ENCODE measurements at regions not wholly inside any gene's neighbourhood (a gene's known extent, or its start where the extent isn't known, plus 50 kb on each side); places are given as distances from the start of the nearest gene placed in this dataset.

DNA sequence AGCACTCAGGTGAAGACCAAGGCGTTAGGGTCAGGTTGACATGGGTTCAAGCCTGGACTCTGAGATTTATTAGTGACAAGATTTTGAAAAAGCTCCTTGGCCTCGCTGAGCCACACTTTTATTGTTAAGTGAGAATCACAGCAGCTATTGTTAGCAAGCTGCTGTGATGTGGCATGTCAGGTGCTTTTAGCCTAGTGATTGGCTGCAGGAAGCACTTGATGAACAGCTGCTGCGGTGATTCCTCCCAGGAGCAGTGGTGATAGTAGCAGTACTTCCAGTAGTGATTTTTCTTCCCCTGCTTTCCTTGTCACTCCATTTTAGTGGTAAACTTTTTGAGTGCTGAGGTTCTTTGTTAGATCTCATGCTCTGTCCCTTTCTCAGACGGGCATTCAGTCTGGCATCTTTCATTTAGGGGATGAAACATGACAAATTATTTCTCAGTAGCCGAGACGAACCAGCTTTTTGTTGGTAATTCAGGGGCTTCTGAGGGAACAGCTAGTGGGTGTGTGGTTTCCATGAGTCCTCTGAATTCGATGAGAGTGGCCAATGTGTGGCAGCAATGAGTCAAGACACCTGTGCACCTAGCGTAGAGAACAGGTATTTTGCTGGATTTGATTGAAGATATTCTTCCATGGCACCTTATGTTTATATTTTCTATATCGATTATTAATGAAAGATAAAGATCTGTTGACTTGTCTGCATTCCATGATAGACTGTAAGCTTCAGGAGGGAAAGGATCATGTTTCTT, 696.7 kb downstream of the DHX35 start:
- no peak for FAIRE-seq

DNA sequence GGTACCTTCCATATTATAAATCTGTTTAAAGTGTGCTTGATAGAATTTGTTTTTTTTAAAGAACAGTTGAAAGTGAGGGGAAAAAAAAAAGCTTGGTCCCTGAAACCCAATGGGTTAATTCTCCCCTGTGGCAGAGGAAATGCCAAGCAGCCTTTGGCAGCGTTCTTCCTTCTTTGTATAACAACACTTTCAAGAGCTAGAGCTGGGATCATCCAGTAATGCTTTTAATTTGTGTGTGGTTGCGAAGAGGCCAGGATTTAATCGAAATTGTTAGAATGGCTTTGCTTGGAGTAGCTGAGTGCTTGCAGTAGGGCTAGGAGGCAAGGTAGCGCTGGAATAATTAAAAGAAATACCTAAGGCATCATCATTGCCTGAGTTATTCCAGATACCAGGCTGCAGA, 692.0 kb downstream of the DHX35 start:
- FAIRE-seq: no peak

DNA sequence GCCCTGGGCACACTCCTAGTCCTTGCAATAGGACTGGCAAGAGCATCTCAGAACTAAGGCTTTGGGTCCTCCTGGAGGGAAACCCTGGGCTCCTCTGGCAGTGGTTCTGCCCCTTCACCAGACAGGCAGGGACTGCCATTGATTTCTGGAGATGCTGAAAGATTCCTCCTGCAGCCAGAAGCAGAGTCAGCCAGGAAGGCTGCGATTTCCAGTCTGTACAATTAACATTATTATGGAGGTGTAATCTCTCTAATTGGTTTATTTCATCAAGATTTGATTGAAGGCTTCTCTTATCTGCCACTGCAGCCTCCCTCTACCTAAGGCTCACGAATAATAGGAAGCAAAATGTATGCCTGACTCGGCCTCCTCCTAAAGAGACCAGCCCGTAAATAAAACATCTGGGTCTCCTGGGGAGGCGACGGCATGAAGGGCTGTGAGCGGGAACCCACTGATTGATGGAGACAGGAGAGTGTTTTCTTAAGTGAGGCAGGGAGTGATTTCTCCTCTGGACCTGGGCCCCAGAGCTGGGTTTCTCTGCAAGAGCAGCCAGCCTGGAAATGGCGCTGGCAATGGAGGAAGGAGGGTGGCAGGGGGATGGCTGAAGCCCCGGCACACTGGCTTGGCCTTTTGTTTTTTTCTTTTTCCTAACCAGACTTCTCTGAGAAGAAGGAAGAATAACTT, 689.6 kb downstream of the DHX35 start:
- FAIRE-seq: no peak

DNA sequence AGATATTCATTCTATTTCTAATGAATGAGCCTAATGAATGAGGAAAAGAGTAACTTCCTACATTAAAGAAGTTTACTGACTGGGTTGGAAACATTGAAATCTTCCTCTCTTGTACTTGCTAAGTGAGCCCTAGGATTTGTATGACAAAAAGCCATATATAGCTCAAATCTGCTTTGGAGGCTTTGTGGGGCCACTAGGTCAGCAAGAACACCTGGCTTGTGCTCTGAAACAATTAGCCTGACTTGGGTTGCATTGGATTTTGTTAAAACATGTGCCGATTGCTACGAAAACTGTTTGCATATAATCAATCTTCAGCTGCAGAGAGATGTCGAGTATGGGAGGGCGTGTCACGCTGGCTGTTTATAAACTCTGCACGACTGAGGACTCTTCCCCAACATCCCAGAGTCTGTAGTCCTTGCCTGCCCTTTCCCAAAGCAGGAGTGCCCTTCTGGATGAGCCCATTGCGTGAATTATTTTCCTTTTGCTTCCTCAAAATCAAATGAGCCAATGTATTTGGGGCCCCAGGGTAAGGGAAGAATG, 684.8 kb downstream of the DHX35 start:
- no peak for FAIRE-seq

DNA sequence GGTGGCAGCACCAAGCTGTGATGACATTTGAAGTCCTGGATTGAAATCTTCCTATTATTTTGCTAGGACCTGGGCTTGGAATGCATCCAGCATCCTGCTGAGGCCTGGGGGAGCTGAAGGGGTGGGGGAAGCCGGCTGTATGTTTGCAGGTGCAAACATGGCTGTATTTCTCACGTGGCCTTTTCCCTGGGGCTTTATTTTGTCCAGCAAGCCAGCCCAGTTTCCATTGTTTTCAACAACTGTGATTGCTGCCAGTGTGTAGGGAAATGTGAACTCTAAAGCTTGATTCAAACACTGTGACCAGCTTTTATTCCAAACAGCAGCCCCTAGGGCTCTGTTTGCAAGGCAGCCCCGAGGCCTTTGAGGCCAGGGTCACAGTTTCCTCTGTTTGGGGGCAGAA, 683.0 kb downstream of the DHX35 start:
- no peak for FAIRE-seq

DNA sequence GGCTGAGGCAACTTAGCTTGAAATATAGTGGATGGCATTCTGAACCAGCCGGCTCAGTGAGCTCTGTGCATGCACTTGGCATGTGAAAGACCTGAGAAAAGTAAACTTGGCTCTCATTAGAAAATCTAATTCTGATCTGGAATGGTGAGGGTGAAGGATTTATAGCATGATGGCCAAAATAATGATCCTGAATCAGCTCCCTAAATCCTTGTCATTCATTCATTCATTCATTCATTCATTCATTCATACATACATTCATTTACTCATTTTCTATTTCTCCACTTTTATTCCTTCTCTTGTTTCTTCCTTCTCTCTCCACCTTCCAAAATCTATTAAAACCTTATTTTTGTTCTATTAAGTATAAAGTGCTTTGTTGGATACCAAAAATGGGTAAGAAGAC, 681.1 kb downstream of the DHX35 start:
- FAIRE-seq: no peak

DNA sequence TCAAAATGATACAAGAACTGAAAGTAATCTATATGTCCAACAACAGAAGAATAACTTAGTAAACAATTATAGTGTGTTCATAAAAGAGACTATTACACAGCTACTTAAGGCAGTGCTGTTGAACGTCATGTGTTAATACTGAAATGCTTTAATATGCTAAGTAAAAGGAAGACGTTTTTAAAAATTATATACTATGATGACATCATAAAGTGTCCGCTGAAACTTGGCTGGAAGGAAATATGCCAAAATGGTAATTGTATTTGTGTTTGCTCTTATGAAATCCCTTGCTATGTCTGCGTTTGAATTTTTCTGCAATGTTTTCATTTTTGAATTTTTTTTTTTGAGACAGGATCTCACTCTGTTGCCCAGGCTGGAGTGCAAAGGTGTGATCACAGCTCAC, 679.3 kb downstream of the DHX35 start:
- FAIRE-seq: no peak

DNA sequence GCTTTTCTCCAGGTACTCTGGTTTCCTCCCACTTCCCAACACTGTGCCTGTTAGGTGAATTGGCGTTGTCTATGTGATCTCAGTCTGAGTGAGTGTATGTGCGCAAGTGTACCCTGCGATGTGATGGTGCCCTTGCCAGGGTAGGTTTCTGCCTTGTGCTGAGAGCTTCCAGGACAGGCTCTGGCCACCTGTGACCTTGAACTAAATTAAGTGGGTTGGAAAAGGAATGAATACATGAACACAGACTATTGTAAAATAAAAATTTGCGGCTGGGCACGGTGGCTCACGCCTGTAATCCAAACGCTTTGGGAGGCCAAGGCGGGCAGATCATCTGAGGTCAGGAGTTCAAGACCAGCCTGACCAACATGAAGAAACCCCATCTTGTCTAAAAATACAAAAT, 678.0 kb downstream of the DHX35 start:
- no peak for FAIRE-seq

DNA sequence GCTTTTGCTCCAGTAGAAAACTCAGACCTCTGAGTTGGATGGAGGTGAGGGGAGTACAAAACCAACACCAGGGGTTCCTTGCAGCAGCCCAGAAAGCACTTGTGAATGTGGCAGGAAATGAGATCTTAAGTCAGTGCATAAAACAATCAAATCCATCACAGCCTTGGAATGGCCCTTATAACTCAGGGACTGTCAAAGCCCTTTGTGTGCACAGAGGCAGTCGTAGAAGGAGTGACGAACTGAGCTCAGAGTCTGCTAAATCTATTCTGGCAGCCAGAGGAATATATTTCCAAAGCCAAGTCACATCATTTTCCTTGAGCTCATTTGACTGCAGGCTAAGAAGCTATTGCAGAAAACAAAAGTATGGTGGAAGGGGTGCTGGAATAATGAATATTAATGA, 676.6 kb downstream of the DHX35 start:
- FAIRE-seq: no peak

DNA sequence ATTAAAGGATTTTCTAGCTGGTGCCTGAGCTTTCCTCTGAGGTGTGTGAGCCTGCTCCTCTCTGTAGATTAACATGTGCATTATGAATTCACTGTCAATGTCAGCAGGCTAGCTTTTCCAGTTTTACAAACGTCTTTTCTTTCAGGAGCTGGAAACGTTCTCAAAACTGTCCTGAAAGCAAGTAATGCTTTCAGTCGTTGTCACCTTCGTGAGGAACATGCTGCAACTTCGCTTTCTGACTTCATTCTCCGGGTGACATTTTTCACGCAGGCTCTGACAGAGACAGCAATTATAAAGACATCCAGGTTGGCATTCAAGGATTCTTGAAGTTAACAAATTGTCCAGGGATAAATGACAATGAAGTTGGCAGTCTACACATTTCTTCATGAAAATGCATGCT, 671.5 kb downstream of the DHX35 start:
- no peak for FAIRE-seq

DNA sequence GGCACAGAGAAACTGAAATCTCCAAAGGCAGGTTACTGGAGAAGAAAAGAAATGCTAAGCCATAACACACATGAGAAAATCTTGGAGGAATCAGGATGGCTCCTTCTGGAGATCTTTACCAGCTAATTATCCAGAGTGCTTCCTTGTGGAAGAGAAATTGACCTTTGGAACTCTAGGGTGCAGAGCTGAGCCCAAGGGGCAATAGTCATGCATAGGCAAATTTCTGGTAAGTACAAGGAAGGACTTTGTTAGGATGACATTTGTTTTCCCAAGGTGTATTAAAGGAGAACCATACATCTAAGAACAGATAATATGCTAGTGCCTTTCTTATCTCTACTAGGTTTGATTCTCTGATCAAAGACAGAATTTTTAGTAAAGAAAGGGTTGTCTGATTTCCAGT, 670.6 kb downstream of the DHX35 start:
- FAIRE-seq: no peak

DNA sequence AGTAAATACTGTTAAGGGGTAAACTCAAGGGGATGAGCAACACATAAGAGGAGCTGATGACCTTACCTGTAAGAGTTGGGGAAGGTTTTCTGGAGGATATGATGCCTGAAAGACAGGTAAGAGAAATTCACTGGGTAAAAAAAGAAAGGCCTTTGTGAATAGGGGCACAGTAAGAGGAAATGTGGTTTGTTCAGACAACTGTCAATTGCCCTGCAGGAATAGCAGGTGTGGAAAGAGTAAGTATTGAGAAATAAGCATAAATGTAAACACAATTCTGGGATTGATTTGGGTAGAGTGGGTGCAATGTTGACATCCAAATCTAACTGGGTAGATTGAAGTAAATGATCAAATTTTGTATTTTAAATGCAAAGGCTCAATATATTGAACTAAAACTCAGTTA, 670.0 kb downstream of the DHX35 start:
- FAIRE-seq: no peak

DNA sequence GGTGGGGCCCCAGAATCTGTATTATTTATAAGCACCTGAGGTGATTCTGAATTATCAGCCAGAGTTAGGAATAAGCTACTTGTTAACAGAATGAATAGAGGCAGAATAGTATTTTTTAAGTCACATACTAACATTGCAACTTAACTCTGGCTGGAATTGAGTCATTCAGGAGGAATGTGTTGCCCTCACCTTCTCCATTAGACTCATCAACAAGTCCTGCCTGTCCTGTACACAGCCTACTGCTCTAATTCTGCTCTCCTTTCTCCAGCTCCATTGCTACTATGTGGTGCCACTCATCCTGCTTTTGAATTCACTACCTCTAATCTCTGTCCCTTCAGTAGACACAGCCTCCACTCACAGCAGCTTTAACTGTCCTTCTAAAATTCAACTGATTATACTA, 669.4 kb downstream of the DHX35 start:
- no peak for FAIRE-seq

DNA sequence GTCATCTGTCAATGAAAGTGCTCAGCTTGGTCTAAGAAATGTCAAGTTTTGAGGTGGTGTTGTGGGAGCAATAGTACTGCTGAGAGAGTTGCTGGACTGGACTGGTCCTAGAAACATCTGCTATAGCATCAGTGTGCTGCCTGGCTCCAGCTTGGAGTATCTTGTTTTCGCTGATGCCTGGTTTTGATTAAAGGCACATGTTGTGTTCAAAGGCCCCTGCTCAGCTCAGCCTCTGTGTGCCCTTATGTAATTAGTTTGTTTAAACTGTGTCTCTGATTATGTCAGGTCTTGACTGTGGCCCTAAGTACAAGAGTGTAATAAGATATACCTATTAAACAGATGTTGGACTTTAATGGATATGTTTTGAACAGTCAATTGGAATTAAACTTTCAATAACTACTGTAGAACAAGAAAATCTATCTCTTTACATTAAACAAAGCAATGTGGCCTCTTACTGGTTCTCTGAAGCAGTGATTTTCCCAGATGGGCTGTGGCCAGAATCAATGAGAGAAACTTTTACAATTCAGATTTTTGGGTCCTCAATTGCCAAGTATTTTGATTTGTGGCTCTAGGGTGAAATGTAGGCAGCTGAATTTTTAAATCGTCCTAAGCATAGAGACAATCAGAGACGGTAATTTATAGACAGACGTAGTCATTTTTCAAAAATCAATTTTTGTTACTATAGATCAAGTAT, 668.2 kb downstream of the DHX35 start:
- no peak for FAIRE-seq

DNA sequence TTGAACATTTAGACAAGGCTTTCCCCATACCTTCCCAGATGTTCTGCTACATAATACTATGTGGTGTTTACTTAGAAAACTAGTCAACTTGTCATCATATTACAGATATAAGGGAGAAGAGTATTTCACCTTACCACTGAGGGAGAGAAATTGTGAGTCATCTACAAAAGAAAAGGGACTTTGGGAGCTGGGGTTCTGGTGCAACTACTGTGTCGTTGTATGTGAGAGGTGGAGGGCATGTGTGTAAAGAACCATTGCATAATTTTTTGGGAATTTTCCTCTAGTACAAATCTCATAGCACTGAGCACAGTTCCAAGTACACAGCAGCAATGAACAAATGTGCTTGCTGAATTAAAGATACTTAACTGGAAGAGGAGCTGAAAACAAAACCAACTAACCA, 665.6 kb downstream of the DHX35 start:
- no peak for FAIRE-seq

DNA sequence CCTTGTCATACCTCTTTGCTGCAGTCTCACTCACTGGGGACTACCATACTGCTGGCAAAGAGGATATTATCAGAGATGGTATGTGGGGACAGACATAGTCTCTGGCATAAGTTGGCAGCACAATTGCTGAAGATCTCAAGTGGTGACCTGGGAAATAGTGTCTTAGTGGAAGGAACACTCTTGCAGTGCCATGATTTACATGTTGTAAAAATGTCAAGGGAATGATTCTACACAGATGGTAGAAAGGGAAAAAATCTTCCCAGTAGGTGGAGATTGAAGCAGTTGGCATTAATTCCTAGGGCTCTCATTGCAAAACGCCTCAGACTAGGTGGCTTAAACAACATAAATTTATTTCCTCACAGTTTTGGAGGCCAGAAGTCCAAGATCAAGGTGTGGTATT, 662.2 kb downstream of the DHX35 start:
- no peak for FAIRE-seq

DNA sequence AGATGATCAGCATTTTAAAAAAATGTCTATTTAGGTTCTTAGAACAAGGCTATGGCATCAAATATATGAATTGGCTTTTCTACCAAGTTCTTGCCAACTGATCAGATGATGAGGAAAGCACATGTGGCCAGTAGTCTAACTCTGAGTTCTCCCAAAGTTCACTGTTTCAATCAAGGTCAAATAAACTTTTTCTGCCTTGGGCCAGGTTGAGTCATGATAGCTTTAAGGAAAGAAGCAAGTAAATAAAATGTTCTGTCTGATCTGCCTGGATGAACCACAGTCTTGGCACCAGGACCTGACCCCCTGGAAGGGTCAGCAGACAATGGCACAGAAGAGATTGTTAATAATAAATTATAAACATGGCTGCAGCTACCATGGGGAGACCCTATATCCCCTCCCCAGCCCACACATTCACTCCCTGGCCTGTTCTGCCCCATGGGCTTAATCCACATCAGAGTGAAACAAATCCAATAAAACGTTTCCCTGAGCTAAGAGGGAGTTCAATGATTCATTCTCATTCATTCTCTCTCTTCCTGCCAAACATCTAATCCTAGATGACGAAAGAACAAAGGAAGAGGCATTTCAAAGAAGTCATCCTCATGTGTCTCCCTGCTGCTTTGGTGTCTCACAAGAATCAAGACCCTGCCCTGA, 661.6 kb downstream of the DHX35 start:
- FAIRE-seq: no peak

DNA sequence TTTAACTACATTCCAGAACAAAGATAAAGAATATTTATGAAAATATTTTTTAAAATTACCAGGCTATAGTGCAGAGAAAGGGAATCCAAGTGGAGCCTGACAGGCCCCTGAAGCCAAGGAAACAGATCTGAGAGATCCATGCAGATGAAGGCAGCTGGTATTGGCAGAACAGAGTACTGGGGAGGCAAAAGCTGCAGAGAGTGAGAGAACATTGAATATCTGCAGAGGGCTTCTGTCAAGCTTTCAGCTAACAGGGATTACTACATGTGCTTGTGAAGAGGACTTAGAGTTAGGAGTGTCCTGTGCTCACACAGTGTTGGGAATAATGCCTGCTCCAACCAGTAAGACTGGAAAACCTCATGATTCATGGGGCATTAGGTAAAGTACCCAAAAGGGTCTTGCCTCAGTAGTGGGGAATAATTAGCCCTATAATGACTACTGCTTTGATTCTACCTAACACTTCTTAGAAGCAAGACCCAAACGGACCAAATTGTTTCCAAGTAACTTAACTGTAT, 657.2 kb downstream of the DHX35 start:
- FAIRE-seq: no peak

DNA sequence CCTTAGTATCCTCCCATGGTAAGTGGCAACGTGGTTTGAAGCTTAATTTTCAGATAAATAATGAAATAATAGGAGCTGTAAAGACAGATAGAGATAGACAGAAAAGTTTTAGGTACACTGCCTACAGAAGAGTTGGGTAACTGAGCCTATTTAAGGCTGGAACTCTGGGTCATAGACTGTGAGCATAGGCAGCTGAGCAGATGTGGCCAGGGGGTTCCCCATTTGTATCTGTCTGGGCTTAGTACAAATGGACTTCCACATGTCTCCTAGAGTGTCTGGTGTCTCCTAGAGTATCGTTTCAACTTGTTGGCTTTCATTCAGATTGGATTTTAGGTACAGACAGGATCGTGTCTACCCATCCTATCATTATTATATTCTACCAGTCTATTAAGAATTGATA, 649.8 kb downstream of the DHX35 start:
- no peak for FAIRE-seq

DNA sequence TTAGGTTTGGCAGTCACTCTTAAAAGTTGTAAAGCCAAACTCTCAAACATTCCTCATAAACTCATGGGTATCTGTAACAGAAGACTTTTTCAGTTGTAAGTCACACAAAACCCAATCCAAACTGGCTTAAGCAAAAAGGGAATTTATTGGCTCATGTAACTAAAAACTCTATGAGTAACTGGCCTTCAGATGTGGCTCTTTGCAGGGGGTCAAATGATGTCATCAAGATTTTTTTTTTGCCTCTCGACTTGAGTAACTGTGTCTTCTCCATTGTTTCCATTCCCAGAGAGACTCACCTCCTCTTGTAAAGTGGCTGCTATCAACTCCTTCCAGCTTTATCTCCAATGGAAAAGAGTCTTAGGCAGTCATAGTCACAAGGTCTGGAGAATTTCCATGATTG, 645.0 kb downstream of the DHX35 start:
- FAIRE-seq: no peak

DNA sequence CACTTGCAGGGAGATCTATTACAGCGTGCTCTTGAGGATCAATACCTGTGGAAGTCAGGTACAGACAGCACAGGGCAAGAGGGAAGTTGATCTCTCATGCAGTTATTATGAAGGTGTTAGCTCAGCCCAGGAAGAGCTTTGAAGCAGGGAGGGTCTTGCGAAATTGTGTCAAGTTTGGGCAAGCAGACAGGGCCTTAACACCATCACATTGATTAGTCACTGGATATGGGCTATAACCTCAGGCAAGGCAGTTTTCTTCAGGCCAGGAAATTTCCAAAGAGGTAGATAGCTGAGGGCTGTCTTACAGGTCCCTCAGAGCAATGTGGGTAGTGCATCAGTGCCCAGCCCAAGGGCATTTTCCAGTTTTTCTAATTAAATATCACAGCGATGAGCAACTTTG, 643.8 kb downstream of the DHX35 start:
- FAIRE-seq: no peak

DNA sequence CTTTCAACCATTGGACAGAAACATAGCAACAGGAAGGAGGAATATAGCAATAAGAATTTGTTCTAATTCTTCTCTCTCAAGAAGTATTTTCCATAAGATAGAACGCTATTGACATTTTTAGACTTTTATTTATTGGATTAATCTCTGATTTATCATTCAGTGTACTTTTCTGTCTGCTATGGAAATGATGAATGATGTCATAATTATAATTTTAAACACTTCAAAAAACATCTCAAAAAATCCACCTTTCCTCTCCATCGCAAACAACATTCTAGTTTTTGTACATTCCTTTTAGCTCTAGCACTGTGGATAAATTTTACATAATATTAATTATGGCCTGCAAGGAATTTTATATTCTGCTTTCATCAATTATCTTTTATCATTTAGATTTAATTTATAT, 643.2 kb downstream of the DHX35 start:
- no peak for FAIRE-seq

DNA sequence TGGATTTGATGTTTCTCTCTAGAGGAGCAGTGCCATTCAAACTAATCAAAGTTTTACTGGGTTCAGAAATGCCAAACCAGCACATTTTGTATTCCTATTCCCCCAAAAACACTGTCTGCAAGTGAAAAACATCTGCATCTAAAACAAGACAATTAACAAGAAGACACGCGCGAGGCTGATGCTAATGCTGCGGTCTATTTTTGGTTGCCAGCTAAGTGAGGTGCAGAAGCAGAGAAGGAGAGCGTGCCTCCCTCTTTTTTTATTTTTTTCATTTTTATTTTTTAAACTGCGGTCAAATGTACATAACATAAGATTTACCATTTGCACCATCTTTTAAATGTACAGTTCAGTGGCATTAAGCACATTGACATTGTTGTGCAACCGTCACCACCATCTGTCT, 641.1 kb downstream of the DHX35 start:
- no peak for FAIRE-seq
